ENCODE measurements at regions not wholly inside any gene's neighbourhood (a gene's known extent, or its start where the extent isn't known, plus 50 kb on each side); places are given as distances from the start of the nearest gene placed in this dataset.

DNA sequence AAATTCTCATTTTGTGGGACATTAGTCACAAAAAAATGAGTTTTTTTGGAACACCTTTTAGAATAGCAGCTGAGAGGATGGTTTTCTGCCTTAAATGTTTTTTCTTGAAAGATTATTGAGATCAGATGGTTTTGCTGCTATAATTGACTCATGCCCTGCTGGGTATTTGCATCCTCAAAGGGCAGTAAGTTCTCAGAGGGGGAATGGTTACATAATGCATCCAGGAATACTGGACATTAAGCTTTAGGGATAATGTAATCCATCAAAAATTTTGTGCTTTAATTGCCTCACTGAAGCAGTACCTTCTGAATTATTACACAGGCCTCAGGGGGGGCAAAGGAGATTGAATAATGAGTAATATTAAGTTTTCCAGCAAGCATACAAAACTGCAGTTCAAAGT is 866.3 kb upstream of the SPRY2 start:
- TF ChIP-seq, protein P1, sequence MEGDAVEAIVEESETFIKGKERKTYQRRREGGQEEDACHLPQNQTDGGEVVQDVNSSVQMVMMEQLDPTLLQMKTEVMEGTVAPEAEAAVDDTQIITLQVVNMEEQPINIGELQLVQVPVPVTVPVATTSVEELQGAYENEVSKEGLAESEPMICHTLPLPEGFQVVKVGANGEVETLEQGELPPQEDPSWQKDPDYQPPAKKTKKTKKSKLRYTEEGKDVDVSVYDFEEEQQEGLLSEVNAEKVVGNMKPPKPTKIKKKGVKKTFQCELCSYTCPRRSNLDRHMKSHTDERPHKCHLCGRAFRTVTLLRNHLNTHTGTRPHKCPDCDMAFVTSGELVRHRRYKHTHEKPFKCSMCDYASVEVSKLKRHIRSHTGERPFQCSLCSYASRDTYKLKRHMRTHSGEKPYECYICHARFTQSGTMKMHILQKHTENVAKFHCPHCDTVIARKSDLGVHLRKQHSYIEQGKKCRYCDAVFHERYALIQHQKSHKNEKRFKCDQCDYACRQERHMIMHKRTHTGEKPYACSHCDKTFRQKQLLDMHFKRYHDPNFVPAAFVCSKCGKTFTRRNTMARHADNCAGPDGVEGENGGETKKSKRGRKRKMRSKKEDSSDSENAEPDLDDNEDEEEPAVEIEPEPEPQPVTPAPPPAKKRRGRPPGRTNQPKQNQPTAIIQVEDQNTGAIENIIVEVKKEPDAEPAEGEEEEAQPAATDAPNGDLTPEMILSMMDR (IDR thresholded peaks at IDR 0.05): no peak
- TF ChIP-seq POLR2A (IDR thresholded peaks at IDR 0.05): no peak
